ENCODE measurements at regions not wholly inside any gene's neighbourhood (a gene's known extent, or its start where the extent isn't known, plus 50 kb on each side); places are given as distances from the start of the nearest gene placed in this dataset.

- TF ChIP-seq CTCF (IDR thresholded peaks at IDR 0.05 in 8 of 11, conservative IDR thresholded peaks at IDR 0.05 in 3 of 11) (no peak), POLR2A (IDR thresholded peaks at IDR 0.05) (no peak), POLR2AphosphoS5 (IDR thresholded peaks at IDR 0.05) (no peak)
- 45 to 62% (median 52%) methylated on average over 7 of the region's 7 CpGs for WGBS, 5 donors
- Histone ChIP-seq H3K9me3 (no peaks in the 10 kb centered on the region), H3K4me3 (no peak overlapping the region), H3K27ac (no peak overlapping the region), H3K27me3 (replicated peaks in 1 of 7) (peaks cover 0 to 12% (median 0%) of the 10 kb centered on the region in 7 donors), H3K36me3 (no peaks in the 10 kb centered on the region), H3K4me1 (peaks cover 0 to 9% (median 3%) of the 10 kb centered on the region in 6 donors)
- intact Hi-C loops (cut with DNase I; ENCODE audit: low total_unique reads) = no loop called here
- no peak for DNase-seq
Observed at GRCh38 chr2:10977621-10978020, 65.9 kb downstream of the KCNF1 start.

GRCh38 chr2:10978090-10978670 is 66.4 kb downstream of the KCNF1 start:
- WGBS, 5 donors = 85 to 92% (median 87%) methylated on average over 22 of the region's 22 CpGs
- Histone ChIP-seq H3K36me3 (no peaks in the 10 kb centered on the region), H3K27me3 (replicated peaks in 1 of 7) (peaks cover 0 to 12% (median 0%) of the 10 kb centered on the region in 7 donors), H3K4me3 (no peak overlapping the region), H3K9me3 (no peaks in the 10 kb centered on the region), H3K27ac (no peak overlapping the region), H3K4me1 (peaks cover 0 to 11% (median 3%) of the 10 kb centered on the region in 6 donors)
- TF ChIP-seq POLR2A (IDR thresholded peaks at IDR 0.05) = no peak
- no peak for DNase-seq
- intact Hi-C loops (cut with DNase I; ENCODE audit: low total_unique reads) = no loop called here

- 84 to 94% (median 89%) methylated on average over 3 of the region's 3 CpGs for WGBS, 5 donors
- Histone ChIP-seq H3K27ac (no peak overlapping the region), H3K4me1 (peaks cover 0 to 14% (median 3%) of the 10 kb centered on the region in 6 donors), H3K9me3 (no peaks in the 10 kb centered on the region), H3K27me3 (replicated peaks in 1 of 7) (peaks cover 0 to 12% (median 0%) of the 10 kb centered on the region in 7 donors), H3K4me3 (no peak overlapping the region), H3K36me3 (no peaks in the 10 kb centered on the region)
- no peak for DNase-seq
- TF ChIP-seq CTCF (IDR thresholded peaks at IDR 0.05 in 8 of 11, conservative IDR thresholded peaks at IDR 0.05 in 3 of 11) (no peak), POLR2A (IDR thresholded peaks at IDR 0.05) (no peak), POLR2AphosphoS5 (IDR thresholded peaks at IDR 0.05) (no peak)
- intact Hi-C loops (cut with DNase I; ENCODE audit: low total_unique reads) = no loop called here
Observed at GRCh38 chr2:10980071-10980470, 68.3 kb downstream of the KCNF1 start.

- intact Hi-C loops (cut with DNase I; ENCODE audit: low total_unique reads) = no loop called here
- TF ChIP-seq POLR2AphosphoS5 (IDR thresholded peaks at IDR 0.05) = no peak
- TF ChIP-seq CTCF (IDR thresholded peaks at IDR 0.05 in 8 of 11, conservative IDR thresholded peaks at IDR 0.05 in 3 of 11) = no peak
- TF ChIP-seq POLR2A (IDR thresholded peaks at IDR 0.05) = no peak
- no peak for DNase-seq
- 81 to 93% (median 89%) methylated on average over 7 of the region's 7 CpGs for WGBS, 5 donors
- no peaks in the 10 kb centered on the region for H3K9me3 ChIP-seq
- peaks cover 0 to 14% (median 3%) of the 10 kb centered on the region in 6 donors for H3K4me1 ChIP-seq
- H3K27ac ChIP-seq = no peak overlapping the region
- peaks cover 0 to 12% (median 0%) of the 10 kb centered on the region in 7 donors for H3K27me3 ChIP-seq (replicated peaks in 1 of 7)
- no peaks in the 10 kb centered on the region for H3K36me3 ChIP-seq
- no peak overlapping the region for H3K4me3 ChIP-seq
Observed at GRCh38 chr2:10980886-10981425, 69.2 kb downstream of the KCNF1 start.
